ENCODE measurements at regions not wholly inside any gene's neighbourhood (a gene's known extent, or its start where the extent isn't known, plus 50 kb on each side); places are given as distances from the start of the nearest gene placed in this dataset.

DNA sequence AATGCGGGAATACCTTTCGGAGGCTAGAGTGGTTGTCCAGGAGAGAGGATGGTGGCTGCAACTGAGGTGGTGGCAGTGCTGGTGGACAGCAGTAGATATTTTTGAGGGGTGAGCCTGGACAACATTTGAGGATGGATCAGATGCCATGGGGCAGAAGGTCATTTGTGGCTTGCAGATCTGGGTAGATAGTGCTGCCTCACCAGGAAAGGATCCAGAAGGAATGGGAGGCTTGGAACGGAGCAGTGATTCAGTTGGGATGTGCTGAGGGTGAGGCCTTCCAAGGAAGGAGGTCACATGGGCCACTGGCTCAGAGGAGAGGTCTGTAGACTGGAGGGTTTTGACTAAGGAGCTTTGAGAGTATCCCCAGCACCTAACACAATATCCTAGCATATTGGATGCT, 110.8 kb upstream of the KAZN start:
- ChIA-PET POLR2A (no interaction called here), CTCF (no interaction called here)
- Histone ChIP-seq H3K4me3 (ENCODE audit: low read length) (no peak overlapping the region), H3K27me3 (ENCODE audit: control insufficient read depth in 2 of 2, insufficient read depth in 2 of 2, low read length in 2 of 2) (no peaks in the 10 kb centered on the region), H3K4me1 (ENCODE audit: control insufficient read depth in 2 of 2, insufficient read depth in 2 of 2, low read length in 2 of 2) (no peaks in the 10 kb centered on the region), H3K9me3 (ENCODE audit: control insufficient read depth in 2 of 3, low read length in 3 of 3) (no peaks in the 10 kb centered on the region), H3K27ac (ENCODE audit: low read depth, low read length) (no peak overlapping the region), H3K36me3 (ENCODE audit: control insufficient read depth in 2 of 3, insufficient read depth in 3 of 3, low read length in 3 of 3) (no peaks in the 10 kb centered on the region)
- no peak overlapping the region for H3K27ac Mint-ChIP-seq
- peaks cover 0 to 3% (median 0%) of the 10 kb centered on the region in 11 donors for H3K9me3 Mint-ChIP-seq
- H3K27me3 Mint-ChIP-seq = peaks cover 0 to 12% (median 5%) of the 10 kb centered on the region in 5 donors
- no peak overlapping the region for H3K4me3 Mint-ChIP-seq
- H3K36me3 Mint-ChIP-seq = no peaks in the 10 kb centered on the region
- H3K4me1 Mint-ChIP-seq = no peaks in the 10 kb centered on the region
- ATAC-seq (no peak), DNase-seq (no peak)
- intact Hi-C loops (cut with micrococcal nuclease) = no loop called here

DNA sequence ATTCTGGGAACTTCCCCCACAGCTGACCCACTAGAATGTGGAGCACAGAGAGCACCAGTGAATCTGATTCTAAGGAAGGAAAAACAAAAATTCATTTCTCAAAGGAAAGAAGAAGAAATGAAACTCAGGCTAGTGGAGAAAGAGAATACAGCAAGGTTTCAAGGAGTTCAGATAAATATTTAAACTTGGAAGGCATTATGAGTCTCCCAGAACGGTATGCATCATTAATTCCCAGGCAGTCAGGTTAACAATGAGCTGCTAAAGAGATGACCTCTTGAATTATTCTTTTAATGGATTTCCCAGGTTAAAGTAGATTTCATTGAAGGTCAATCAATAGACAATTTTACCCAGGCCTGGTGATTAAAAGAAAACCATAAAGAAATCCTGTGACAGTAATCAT, 103.6 kb upstream of the KAZN start:
- Mint-ChIP-seq H3K4me1 (no peaks in the 10 kb centered on the region), H3K27me3 (peaks cover 0 to 44% (median 25%) of the 10 kb centered on the region in 5 donors), H3K4me3 (no peak overlapping the region), H3K27ac (no peak overlapping the region), H3K36me3 (no peaks in the 10 kb centered on the region), H3K9me3 (peaks cover 0 to 4% (median 0%) of the 10 kb centered on the region in 11 donors)
- H3K27me3 ChIP-seq (ENCODE audit: control insufficient read depth in 2 of 2, insufficient read depth in 2 of 2, low read length in 2 of 2) = no peaks in the 10 kb centered on the region
- no peaks in the 10 kb centered on the region for H3K4me1 ChIP-seq (ENCODE audit: control insufficient read depth in 2 of 2, insufficient read depth in 2 of 2, low read length in 2 of 2)
- ChIA-PET POLR2A (no interaction called here), CTCF (no interaction called here)
- H3K36me3 ChIP-seq (ENCODE audit: control insufficient read depth in 2 of 3, insufficient read depth in 3 of 3, low read length in 3 of 3) = no peaks in the 10 kb centered on the region
- ATAC-seq = no peak
- H3K4me3 ChIP-seq (ENCODE audit: low read length) = no peak overlapping the region
- DNase-seq = no peak
- H3K27ac ChIP-seq (ENCODE audit: low read depth, low read length) = no peak overlapping the region
- intact Hi-C loops (cut with micrococcal nuclease) = no loop called here
- H3K9me3 ChIP-seq (ENCODE audit: control insufficient read depth in 2 of 3, low read length in 3 of 3) = no peaks in the 10 kb centered on the region

DNA sequence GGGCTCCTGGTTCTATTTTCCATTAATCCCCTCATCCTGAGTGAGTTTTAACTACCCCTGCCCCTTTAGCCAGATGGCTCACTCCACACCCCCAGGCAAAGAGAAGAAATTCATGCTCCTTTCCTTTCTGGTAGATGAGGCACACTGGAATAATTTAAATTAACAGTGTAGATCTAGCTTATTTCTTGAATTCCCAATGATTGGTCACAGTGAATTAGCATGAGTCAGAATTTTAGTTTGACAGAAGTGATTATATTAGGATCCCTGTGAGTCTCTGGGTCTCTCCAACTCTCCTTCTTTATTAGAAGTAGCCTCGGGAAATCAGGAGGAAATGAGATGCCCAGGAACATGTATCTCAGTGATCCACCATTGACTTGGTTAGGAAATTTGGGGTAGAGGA, 103.1 kb upstream of the KAZN start:
- DNase-seq (no peak), ATAC-seq (no peak)
- no peak overlapping the region for H3K27ac Mint-ChIP-seq
- H3K36me3 Mint-ChIP-seq = no peaks in the 10 kb centered on the region
- intact Hi-C loops (cut with micrococcal nuclease) = no loop called here
- H3K4me3 Mint-ChIP-seq = no peak overlapping the region
- ChIA-PET POLR2A (no interaction called here), CTCF (no interaction called here)
- H3K9me3 ChIP-seq (ENCODE audit: control insufficient read depth in 2 of 3, low read length in 3 of 3) = no peaks in the 10 kb centered on the region
- peaks cover 0 to 47% (median 27%) of the 10 kb centered on the region in 5 donors for H3K27me3 Mint-ChIP-seq
- no peak overlapping the region for H3K27ac ChIP-seq (ENCODE audit: low read depth, low read length)
- H3K36me3 ChIP-seq (ENCODE audit: control insufficient read depth in 2 of 3, insufficient read depth in 3 of 3, low read length in 3 of 3) = no peaks in the 10 kb centered on the region
- no peaks in the 10 kb centered on the region for H3K4me1 ChIP-seq (ENCODE audit: control insufficient read depth in 2 of 2, insufficient read depth in 2 of 2, low read length in 2 of 2)
- no peaks in the 10 kb centered on the region for H3K27me3 ChIP-seq (ENCODE audit: control insufficient read depth in 2 of 2, insufficient read depth in 2 of 2, low read length in 2 of 2)
- no peak overlapping the region for H3K4me3 ChIP-seq (ENCODE audit: low read length)
- peaks cover 0 to 4% (median 0%) of the 10 kb centered on the region in 11 donors for H3K9me3 Mint-ChIP-seq
- no peaks in the 10 kb centered on the region for H3K4me1 Mint-ChIP-seq

DNA sequence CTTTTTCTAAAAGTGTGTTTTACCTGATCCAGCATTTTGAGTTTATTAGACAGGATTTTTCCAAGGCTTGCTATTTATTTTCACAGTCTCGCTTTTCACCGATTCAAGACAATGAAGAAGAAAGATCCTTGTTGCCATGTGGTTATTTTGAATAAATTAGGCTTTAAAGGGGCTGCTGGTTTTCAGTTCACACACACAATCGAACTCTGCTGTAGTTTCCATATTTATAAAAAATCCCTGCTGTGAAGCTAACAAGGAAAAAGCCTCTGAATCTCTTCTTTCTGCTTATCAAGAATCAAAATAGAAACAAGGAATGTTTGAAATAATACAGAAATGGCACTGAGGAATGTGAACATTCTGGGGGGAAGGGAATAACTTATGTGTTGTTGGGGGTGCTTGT, 102.5 kb upstream of the KAZN start:
- intact Hi-C loops (cut with micrococcal nuclease) = no loop called here
- H3K27me3 ChIP-seq (ENCODE audit: control insufficient read depth in 2 of 2, insufficient read depth in 2 of 2, low read length in 2 of 2) = no peaks in the 10 kb centered on the region
- DNase-seq (no peak), ATAC-seq (no peak)
- Mint-ChIP-seq H3K9me3 (peaks cover 0 to 4% (median 0%) of the 10 kb centered on the region in 11 donors), H3K27me3 (peaks cover 0 to 49% (median 30%) of the 10 kb centered on the region in 5 donors), H3K4me3 (no peak overlapping the region), H3K27ac (no peak overlapping the region), H3K4me1 (no peaks in the 10 kb centered on the region), H3K36me3 (no peaks in the 10 kb centered on the region)
- POLR2A ChIA-PET = no interaction called here
- no peak overlapping the region for H3K4me3 ChIP-seq (ENCODE audit: low read length)
- no peaks in the 10 kb centered on the region for H3K9me3 ChIP-seq (ENCODE audit: control insufficient read depth in 2 of 3, low read length in 3 of 3)
- CTCF ChIA-PET = no interaction called here
- H3K27ac ChIP-seq (ENCODE audit: low read depth, low read length) = no peak overlapping the region
- no peaks in the 10 kb centered on the region for H3K4me1 ChIP-seq (ENCODE audit: control insufficient read depth in 2 of 2, insufficient read depth in 2 of 2, low read length in 2 of 2)
- no peaks in the 10 kb centered on the region for H3K36me3 ChIP-seq (ENCODE audit: control insufficient read depth in 2 of 3, insufficient read depth in 3 of 3, low read length in 3 of 3)

DNA sequence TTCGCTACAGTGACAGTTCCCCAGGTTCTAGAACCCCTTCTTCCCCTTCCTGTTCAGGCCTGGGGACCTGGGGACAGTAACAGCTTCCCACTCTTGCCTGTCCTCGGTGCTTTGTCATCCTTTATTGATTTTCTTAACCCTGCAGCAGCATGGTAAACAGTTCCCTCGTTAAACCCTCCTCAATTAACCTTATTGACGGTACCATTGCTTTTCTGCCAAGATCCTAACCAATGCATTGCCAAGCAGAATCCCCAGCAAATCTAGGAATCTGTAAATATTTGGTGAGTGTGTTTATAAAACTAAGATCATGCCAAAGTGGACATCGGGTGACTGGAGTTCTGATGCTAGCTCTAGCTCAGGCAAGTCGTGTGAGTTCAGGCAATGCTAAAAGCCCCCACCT, 99.6 kb upstream of the KAZN start:
- H3K27me3 Mint-ChIP-seq = peaks cover 0 to 39% (median 23%) of the 10 kb centered on the region in 5 donors
- Histone ChIP-seq H3K9me3 (ENCODE audit: control insufficient read depth in 2 of 3, low read length in 3 of 3) (no peaks in the 10 kb centered on the region), H3K27ac (ENCODE audit: low read depth, low read length) (no peak overlapping the region), H3K36me3 (ENCODE audit: control insufficient read depth in 2 of 3, insufficient read depth in 3 of 3, low read length in 3 of 3) (no peaks in the 10 kb centered on the region), H3K27me3 (ENCODE audit: control insufficient read depth in 2 of 2, insufficient read depth in 2 of 2, low read length in 2 of 2) (no peaks in the 10 kb centered on the region), H3K4me1 (ENCODE audit: control insufficient read depth in 2 of 2, insufficient read depth in 2 of 2, low read length in 2 of 2) (no peaks in the 10 kb centered on the region), H3K4me3 (ENCODE audit: low read length) (no peak overlapping the region)
- ChIA-PET CTCF (no interaction called here), POLR2A (no interaction called here)
- no peak overlapping the region for H3K27ac Mint-ChIP-seq
- DNase-seq (no peak), ATAC-seq (no peak)
- H3K9me3 Mint-ChIP-seq = peaks cover 0 to 3% (median 0%) of the 10 kb centered on the region in 11 donors
- intact Hi-C loops (cut with micrococcal nuclease) = no loop called here
- H3K36me3 Mint-ChIP-seq = no peaks in the 10 kb centered on the region
- H3K4me3 Mint-ChIP-seq = no peak overlapping the region
- H3K4me1 Mint-ChIP-seq = no peaks in the 10 kb centered on the region

DNA sequence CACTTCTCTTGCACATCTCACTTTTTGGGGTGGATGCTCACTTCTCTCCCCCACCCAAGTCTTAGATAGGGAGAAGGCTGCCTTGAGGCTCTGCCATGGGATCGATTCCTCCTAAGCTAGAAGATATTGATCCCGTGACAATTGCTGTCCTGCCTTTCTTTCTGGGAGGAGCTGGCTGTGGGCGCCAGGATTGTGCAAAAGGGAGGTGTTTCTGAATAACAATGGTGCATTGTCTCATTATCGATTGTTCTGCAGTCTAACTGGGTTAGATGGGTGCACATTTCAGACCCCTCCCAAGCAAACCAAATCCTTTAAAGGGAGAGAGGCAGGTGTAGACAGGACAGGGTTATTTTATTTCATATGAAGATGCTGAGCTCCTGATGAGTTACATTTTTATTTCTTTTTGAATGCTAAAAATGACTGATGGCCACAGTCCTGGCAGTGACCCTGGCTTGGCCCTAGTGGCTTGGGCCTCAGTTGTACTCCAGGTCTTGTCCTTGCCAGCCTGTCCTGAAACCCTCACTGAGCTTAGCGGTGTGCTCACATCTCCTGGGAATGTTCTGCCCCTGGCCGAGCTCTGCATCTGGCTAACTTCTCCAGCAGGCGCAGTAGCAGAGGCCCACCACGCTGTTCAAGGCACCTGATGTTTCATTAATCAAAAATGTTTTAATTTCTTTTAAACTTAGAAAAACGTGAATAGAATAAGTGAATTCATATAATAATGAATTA, 99.0 kb upstream of the KAZN start:
- no peaks in the 10 kb centered on the region for H3K4me1 ChIP-seq (ENCODE audit: control insufficient read depth in 2 of 2, insufficient read depth in 2 of 2, low read length in 2 of 2)
- ATAC-seq (no peak), DNase-seq (no peak)
- Mint-ChIP-seq H3K9me3 (peaks cover 0 to 3% (median 0%) of the 10 kb centered on the region in 11 donors), H3K36me3 (no peaks in the 10 kb centered on the region), H3K4me1 (no peaks in the 10 kb centered on the region), H3K27ac (no peak overlapping the region), H3K27me3 (peaks cover 0 to 33% (median 17%) of the 10 kb centered on the region in 5 donors), H3K4me3 (no peak overlapping the region)
- H3K27ac ChIP-seq (ENCODE audit: low read depth, low read length) = no peak overlapping the region
- no peaks in the 10 kb centered on the region for H3K36me3 ChIP-seq (ENCODE audit: control insufficient read depth in 2 of 3, insufficient read depth in 3 of 3, low read length in 3 of 3)
- H3K27me3 ChIP-seq (ENCODE audit: control insufficient read depth in 2 of 2, insufficient read depth in 2 of 2, low read length in 2 of 2) = no peaks in the 10 kb centered on the region
- intact Hi-C loops (cut with micrococcal nuclease) = no loop called here
- ChIA-PET CTCF (no interaction called here), POLR2A (no interaction called here)
- no peaks in the 10 kb centered on the region for H3K9me3 ChIP-seq (ENCODE audit: control insufficient read depth in 2 of 3, low read length in 3 of 3)
- no peak overlapping the region for H3K4me3 ChIP-seq (ENCODE audit: low read length)

DNA sequence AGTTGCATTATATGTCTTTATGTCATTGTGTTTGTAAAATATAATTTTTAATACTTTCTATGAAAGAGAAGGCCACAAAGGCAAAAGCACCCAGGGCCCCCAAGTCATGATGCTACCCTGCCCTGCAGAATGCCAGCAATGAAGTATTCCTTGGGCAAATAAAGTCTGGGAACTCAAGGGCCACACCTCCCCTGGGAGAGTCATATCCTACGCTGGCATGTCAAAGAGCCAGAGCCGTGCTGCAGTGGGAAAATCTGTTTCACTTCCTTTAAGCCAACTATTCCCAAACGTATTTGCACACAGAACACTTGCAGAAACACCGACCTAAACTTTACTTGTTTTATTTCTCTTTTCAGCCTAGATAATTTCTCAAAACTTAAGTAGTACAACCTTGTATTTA, 98.4 kb upstream of the KAZN start:
- H3K4me1 ChIP-seq (ENCODE audit: control insufficient read depth in 2 of 2, insufficient read depth in 2 of 2, low read length in 2 of 2) = no peaks in the 10 kb centered on the region
- Mint-ChIP-seq H3K4me3 (no peak overlapping the region), H3K27ac (no peak overlapping the region), H3K9me3 (no peaks in the 10 kb centered on the region), H3K27me3 (peaks cover 0 to 28% (median 13%) of the 10 kb centered on the region in 5 donors), H3K36me3 (no peaks in the 10 kb centered on the region), H3K4me1 (no peaks in the 10 kb centered on the region)
- no peak for DNase-seq
- POLR2A ChIA-PET = no interaction called here
- H3K27me3 ChIP-seq (ENCODE audit: control insufficient read depth in 2 of 2, insufficient read depth in 2 of 2, low read length in 2 of 2) = no peaks in the 10 kb centered on the region
- H3K9me3 ChIP-seq (ENCODE audit: control insufficient read depth in 2 of 3, low read length in 3 of 3) = no peaks in the 10 kb centered on the region
- intact Hi-C loops (cut with micrococcal nuclease) = no loop called here
- no peak overlapping the region for H3K4me3 ChIP-seq (ENCODE audit: low read length)
- CTCF ChIA-PET = no interaction called here
- H3K36me3 ChIP-seq (ENCODE audit: control insufficient read depth in 2 of 3, insufficient read depth in 3 of 3, low read length in 3 of 3) = no peaks in the 10 kb centered on the region
- ATAC-seq = no peak
- H3K27ac ChIP-seq (ENCODE audit: low read depth, low read length) = no peak overlapping the region

Measured in naive thymus-derived CD4-positive, alpha-beta T cell (primary cell).